ENCODE measurements at regions not wholly inside any gene's neighbourhood (a gene's known extent, or its start where the extent isn't known, plus 50 kb on each side); places are given as distances from the start of the nearest gene placed in this dataset.

GRCh38 chr4:77538574-77539157 is 67.0 kb upstream of the CXCL13 start:
- no peak overlapping the region for H3K18ac ChIP-seq (ENCODE audit: insufficient read length, low read depth, low read length)
- H4K8ac ChIP-seq (replicated peaks; ENCODE audit: insufficient read length, low read depth, low read length): no peak overlapping the region
- H4K5ac ChIP-seq (ENCODE audit: insufficient read length, low read depth, low read length): no peak overlapping the region
- H3K79me1 ChIP-seq (ENCODE audit: insufficient read depth, low read depth, low read length, poor library complexity, severe bottlenecking): no peaks in the 10 kb centered on the region
- H3K56ac ChIP-seq (ENCODE audit: insufficient read length, low read depth, low read length): no peak overlapping the region
- Mint-ChIP-seq H3K27me3 (ENCODE audit: low read depth) (peaks cover 13% of the 10 kb centered on the region), H3K4me1 (no peaks in the 10 kb centered on the region), H3K4me3 (no peak overlapping the region), H3K27ac (no peak overlapping the region), H3K36me3 (ENCODE audit: insufficient read depth in 1 of 3, low read depth in 3 of 3) (peaks cover 4 to 5% (median 5%) of the 10 kb centered on the region in 3 experiments), H3K9me3 (peaks cover 15 to 72% of the 10 kb centered on the region in 2 experiments)
- no peak overlapping the region for H4K91ac ChIP-seq (ENCODE audit: insufficient read length, low read depth, low read length)
- WGBS (ENCODE audit: extremely low coverage, insufficient read length, low lambda C conversion rate): no CpG with 5 or more reads among the region's 4 CpGs
- no peak overlapping the region for H3K23ac ChIP-seq (ENCODE audit: insufficient read length, low read depth, low read length)
- no peak overlapping the region for H2BK15ac ChIP-seq (ENCODE audit: low read depth, low read length)
- H3T11ph ChIP-seq (ENCODE audit: low read length): no peak overlapping the region
- no peak for DNase-seq
- TF ChIP-seq CTCF (conservative IDR thresholded peaks at IDR 0.05): no peak
- H3K4me2 ChIP-seq (ENCODE audit: insufficient read depth, insufficient read length, low read length): no peak overlapping the region
- no peaks in the 10 kb centered on the region for H3K27me3 ChIP-seq (ENCODE audit: insufficient read depth, low read length)
- no peak overlapping the region for H3K4ac ChIP-seq (ENCODE audit: low read depth, low read length)
- H2AK5ac ChIP-seq (ENCODE audit: insufficient read length, low read length): no peak overlapping the region
- H3K14ac ChIP-seq (ENCODE audit: insufficient read depth, low read length): no peak overlapping the region
- H3K79me2 ChIP-seq (ENCODE audit: insufficient read depth, low read length): no peaks in the 10 kb centered on the region
- peaks cover 5% of the 10 kb centered on the region for H3K9me3 ChIP-seq (ENCODE audit: control insufficient read depth, low read depth, low read length)
- H2BK120ac ChIP-seq (ENCODE audit: low read depth, low read length, poor library complexity, severe bottlenecking): no peak overlapping the region
- H4K20me1 ChIP-seq (ENCODE audit: control insufficient read depth, insufficient read depth, insufficient read length): no peaks in the 10 kb centered on the region
- H2AFZ ChIP-seq (ENCODE audit: low read length): no peak overlapping the region
- no peak overlapping the region for H2BK12ac ChIP-seq (ENCODE audit: insufficient read length, low read depth, low read length)
- no peaks in the 10 kb centered on the region for H3K4me1 ChIP-seq (ENCODE audit: insufficient read depth, low read length)
- no peak overlapping the region for H2BK5ac ChIP-seq (ENCODE audit: insufficient read length, low read length)
- no peak overlapping the region for H2BK20ac ChIP-seq (ENCODE audit: low read depth, low read length, poor library complexity, severe bottlenecking)
- H3K23me2 ChIP-seq (ENCODE audit: insufficient read length, low read depth, low read length, poor library complexity, severe bottlenecking): no peaks in the 10 kb centered on the region
- H3K27ac ChIP-seq (ENCODE audit: insufficient read length, low read depth, low read length): no peak overlapping the region
- H3K9ac ChIP-seq (ENCODE audit: extremely low read depth, insufficient read length, low read length): no peak overlapping the region
